IMR-90 (cell line): ENCODE measurements at regions not wholly inside any gene's neighbourhood (a gene's known extent, or its start where the extent isn't known, plus 50 kb on each side); places are given as distances from the start of the nearest gene placed in this dataset.

Experiments
- ATAC-seq: fragments of 200-7000 bp; cut with Tn5 transposase; 2 replicates; pipeline ENCODE4 v1.9.1; 2020; ENCODE audit warnings: low read depth, mild to moderate bottlenecking, moderate library complexity
- BruUV-seq: library from RNA; stranded (reverse); fragments of 400-500 nt; replicated peaks from 2 replicates; lab custom pipeline; 2021; lab: Mats Ljungman, UMichigan
- CTCF ChIA-PET: fragments of 300-600 bp; formaldehyde crosslinking; extraction: SDS; loops from one replicate; lab custom pipeline; 2021; ENCODE audit warnings: antibody characterized with exemption; lab: Yijun Ruan, JAX
- POLR2A ChIA-PET: fragments of 300-600 bp; sonication (Branson Sonifier 250); formaldehyde crosslinking; loops from one replicate; lab custom pipeline; 2022; ENCODE audit warnings: antibody characterized with exemption; ENCODE audit not compliant: unreplicated experiment; lab: Charles Lee
- DNase-seq: peaks from one replicate; pipeline ENCODE4 v3.0.0; 2013
- H2AFZ ChIP-seq: replicated peaks from 2 replicates; pipeline ENCODE3; 2013; ENCODE audit warnings: low read length, mild to moderate bottlenecking; ENCODE audit not compliant: poor library complexity
- H2AK5ac ChIP-seq: 2 replicates; pipeline ENCODE4 v1.6.1; 2013; ENCODE audit warnings: low read depth, low read length, inconsistent platforms
- H2AK9ac ChIP-seq: replicated peaks from 2 replicates; pipeline ENCODE3; 2013; ENCODE audit warnings: mild to moderate bottlenecking, low read depth, low read length, moderate library complexity; ENCODE audit not compliant: poor library complexity
- H2BK120ac ChIP-seq: 2 replicates; pipeline ENCODE4 v1.6.1; 2013; ENCODE audit warnings: low read depth, low read length, inconsistent platforms
- H2BK15ac ChIP-seq: 3 replicates; pipeline ENCODE4 v1.6.1; 2013; ENCODE audit warnings: low read depth, low read length, inconsistent platforms
- H2BK20ac ChIP-seq: 2 replicates; pipeline ENCODE4 v1.6.1; 2013; ENCODE audit warnings: low read depth, mild to moderate bottlenecking, inconsistent platforms, low read length, moderate library complexity
- H2BK5ac ChIP-seq: 2 replicates; pipeline ENCODE4 v1.6.1; 2013; ENCODE audit warnings: mild to moderate bottlenecking, low read depth, low read length, inconsistent platforms; ENCODE audit not compliant: poor library complexity, severe bottlenecking
- H3K14ac ChIP-seq: replicated peaks from 2 replicates; pipeline ENCODE4 v1.6.1; 2013; ENCODE audit warnings: low read depth, low read length, inconsistent platforms
- H3K18ac ChIP-seq: 2 replicates; pipeline ENCODE4 v1.6.1; 2013; ENCODE audit warnings: low read depth, low read length, control low read depth
- H3K23ac ChIP-seq: 2 replicates; pipeline ENCODE4 v1.6.1; 2013; ENCODE audit warnings: low read depth, low read length, inconsistent platforms
- H3K27ac ChIP-seq: 2 replicates; pipeline ENCODE4 v1.5.1; 2013; ENCODE audit warnings: mild to moderate bottlenecking, control low read depth, low read length; ENCODE audit not compliant: insufficient read depth
- H3K27me3 ChIP-seq: 2 replicates; pipeline ENCODE4 v1.6.1; 2013; ENCODE audit warnings: low read length; ENCODE audit not compliant: control insufficient read depth, insufficient read depth
- H3K36me3 ChIP-seq: 2 replicates; pipeline ENCODE4 v1.6.1; 2013; ENCODE audit warnings: low read length, mixed read lengths; ENCODE audit not compliant: control insufficient read depth, insufficient read depth
- H3K4ac ChIP-seq: 2 replicates; pipeline ENCODE4 v1.6.1; 2013; ENCODE audit warnings: low read depth, low read length, inconsistent platforms
- H3K4me1 ChIP-seq: 2 replicates; pipeline ENCODE4 v1.6.1; 2013; ENCODE audit warnings: low read length, mixed read lengths; ENCODE audit not compliant: control insufficient read depth, insufficient read depth
- H3K4me2 ChIP-seq: 2 replicates; pipeline ENCODE4 v1.6.1; 2013; ENCODE audit warnings: low read depth, mild to moderate bottlenecking, control low read depth, low read length, moderate library complexity
- H3K4me3 ChIP-seq: 2 replicates; pipeline ENCODE4 v1.5.1; 2013; ENCODE audit warnings: low read depth, mild to moderate bottlenecking, control low read depth, low read length, moderate library complexity; ENCODE audit not compliant: insufficient read depth
- H3K56ac ChIP-seq: 2 replicates; pipeline ENCODE4 v1.6.1; 2013; ENCODE audit warnings: low read length, inconsistent platforms; ENCODE audit not compliant: insufficient read depth; ENCODE audit errors: extremely low read depth
- H3K79me1 ChIP-seq, 2 experiments: 2 replicates each; pipeline ENCODE4 v1.6.1; 2013; ENCODE audit warnings: low read length in 2 of 2, inconsistent platforms in 1 of 2, low read depth in 1 of 2
- H3K9ac ChIP-seq: 2 replicates; pipeline ENCODE4 v1.6.1; 2013; ENCODE audit warnings: low read depth, low read length, control low read depth
- H3K9me1 ChIP-seq: 2 replicates; pipeline ENCODE4 v1.6.1; 2013; ENCODE audit warnings: low read length, inconsistent platforms; ENCODE audit not compliant: insufficient read depth
- H3K9me3 ChIP-seq: 2 replicates; pipeline ENCODE4 v1.6.1; 2013; ENCODE audit warnings: low read length; ENCODE audit not compliant: control insufficient read depth, insufficient read depth
- H4K20me1 ChIP-seq: 2 replicates; pipeline ENCODE4 v1.6.1; 2013; ENCODE audit warnings: low read length, inconsistent platforms; ENCODE audit not compliant: insufficient read depth
- H4K5ac ChIP-seq: 2 replicates; pipeline ENCODE4 v1.6.1; 2013; ENCODE audit warnings: mild to moderate bottlenecking, low read depth, low read length, control low read depth
- H4K8ac ChIP-seq, 2 experiments: 2 replicates each; pipeline ENCODE4 v1.6.1; 2013; ENCODE audit warnings: low read depth in 2 of 2, low read length in 2 of 2, control low read depth in 1 of 2, inconsistent platforms in 1 of 2
- H4K91ac ChIP-seq: 2 replicates; pipeline ENCODE4 v1.6.1; 2013; ENCODE audit warnings: low read depth, low read length, inconsistent platforms; ENCODE audit not compliant: insufficient read depth
- BHLHE40 ChIP-seq: fragments of 150-350 bp; IDR thresholded peaks from 2 replicates; pipeline ENCODE4 v1.6.1; 2016; ENCODE audit warnings: mild to moderate bottlenecking, low read depth, low read length
- ELK1 ChIP-seq: fragments of 150-350 bp; IDR thresholded peaks from 2 replicates; pipeline ENCODE4 v1.6.1; 2016; ENCODE audit warnings: low read depth, mild to moderate bottlenecking, low read length, moderate library complexity, borderline replicate concordance
- NFE2L2 ChIP-seq: fragments of 150-350 bp; IDR thresholded peaks from 2 replicates; pipeline ENCODE4 v1.6.1; 2016; ENCODE audit warnings: low read depth, mild to moderate bottlenecking, low read length
- RAD21 ChIP-seq: IDR thresholded peaks from 2 replicates; pipeline ENCODE4 v1.6.1; 2012; ENCODE audit warnings: low read length, improper control_type of control experiment
- RCOR1 ChIP-seq: IDR thresholded peaks from 2 replicates; pipeline ENCODE4 v1.6.1; 2012; ENCODE audit warnings: mild to moderate bottlenecking, low read length, improper control_type of control experiment; ENCODE audit not compliant: insufficient replicate concordance
- SMC3 ChIP-seq: fragments of 150-350 bp; IDR thresholded peaks from 2 replicates; pipeline ENCODE4 v1.6.1; 2016; ENCODE audit warnings: low read depth, mild to moderate bottlenecking, antibody characterized with exemption, low read length, moderate library complexity
- USF2 ChIP-seq: fragments of 150-350 bp; IDR thresholded peaks from 2 replicates; pipeline ENCODE4 v1.6.1; 2017; ENCODE audit warnings: mild to moderate bottlenecking, antibody characterized with exemption, low read length, low read depth
- WGBS, 2 experiments: methylation state at CpG; one replicate each; pipeline versions ENCODE4 v1.1.5 to v1.1.7; 2013; ENCODE audit warnings: missing lambda C conversion rate in 2 of 2; ENCODE audit not compliant: insufficient read length in 1 of 2; ENCODE audit errors: extremely low coverage in 2 of 2; 5-methylcytosine and 5-hydroxymethylcytosine counted together
- dilution Hi-C: fragments of 300-500 bp; cut with HindIII; formaldehyde crosslinking; loops from one replicate; pipeline ENCODE4 v1.14.3; 2018; ENCODE audit warnings: low sequenced_read_pairs; ENCODE audit not compliant: unreplicated experiment
- in situ Hi-C: fragments of 300-500 bp; cut with MboI; formaldehyde crosslinking; loops from 3 replicates; pipeline ENCODE4 v1.14.3; 2019; ENCODE audit warnings: low sequenced_read_pairs, inconsistent platforms, mixed read lengths
- intact Hi-C: fragments of 100-400 bp; cut with micrococcal nuclease; formaldehyde crosslinking; loops from 2 replicates; pipeline ENCODE4 v1.10.0; 2022

GRCh38 chr9:99385215-99385614, 163.1 kb downstream of the SEC61B start:
- H3K9me3 ChIP-seq, result no peaks in the 10 kb centered on the region
- H3K18ac ChIP-seq, result no peak overlapping the region
- no peak overlapping the region for H2BK5ac ChIP-seq
- H2AK9ac ChIP-seq, result no peak overlapping the region
- 100% methylated on average over 2 of the region's 4 CpGs; no CpG with 5 or more reads in 1 of the 2 experiments for WGBS, 2 experiments
- H3K56ac ChIP-seq, result no peak overlapping the region
- no peak overlapping the region for H3K27ac ChIP-seq
- TF ChIP-seq RAD21, result no peak
- no peak for TF ChIP-seq SMC3
- TF ChIP-seq ELK1, result no peak
- TF ChIP-seq NFE2L2, result no peak
- no peak for TF ChIP-seq BHLHE40
- no peak for TF ChIP-seq USF2
- TF ChIP-seq RCOR1, result no peak
- dilution Hi-C loops (no loop called here), intact Hi-C loops (no loop called here), in situ Hi-C loops (no loop called here)
- H2BK15ac ChIP-seq, result 0 out of 3 replicates have a peak overlapping the region, but pooled peaks have one; percentile 53
- no peak overlapping the region for H3K9ac ChIP-seq
- H2AFZ ChIP-seq, result no peak overlapping the region
- H3K4me2 ChIP-seq, result no peak overlapping the region
- H2BK120ac ChIP-seq, result peak overlapping the region; percentile 33; the same call in 1 of the 2 replicates
- H3K36me3 ChIP-seq, result no peaks in the 10 kb centered on the region
- CTCF ChIA-PET, result interaction anchor here (1.0 kb wide), 1 partner anchor 28 kb away, joined by 3 read pairs; no protein-coding TSS in a partner anchor
- H3K23ac ChIP-seq, result no peak overlapping the region
- no peak for ATAC-seq
- H2BK20ac ChIP-seq, result peak overlapping the region; percentile 60
- no peaks in the 10 kb centered on the region; the same call in 1 of the 2 replicates for H3K27me3 ChIP-seq
- H4K91ac ChIP-seq, result 0 out of 2 replicates have a peak overlapping the region, but pooled peaks have one; percentile 34
- peaks cover 16% of the 10 kb centered on the region for H3K4me1 ChIP-seq
- POLR2A ChIA-PET, result no interaction called here
- H4K8ac ChIP-seq, result no peak overlapping the region; a peak in 1 of 4 replicates
- H3K9me1 ChIP-seq, result peaks cover 10% of the 10 kb centered on the region
- no peak overlapping the region for H3K4me3 ChIP-seq
- H4K5ac ChIP-seq, result no peak overlapping the region
- peak overlapping the region; percentile 51 for H2AK5ac ChIP-seq
- no peak for DNase-seq
- peak overlapping the region; percentile 52 for H3K4ac ChIP-seq
- BruUV-seq, result no TSS peak
- no peaks in the 10 kb centered on the region for H4K20me1 ChIP-seq
- no peaks in the 10 kb centered on the region for H3K79me1 ChIP-seq
- H3K14ac ChIP-seq, result no peak overlapping the region
